ENCODE measurements at regions not wholly inside any gene's neighbourhood (a gene's known extent, or its start where the extent isn't known, plus 50 kb on each side); places are given as distances from the start of the nearest gene placed in this dataset.

- TF ChIP-seq, protein P1, sequence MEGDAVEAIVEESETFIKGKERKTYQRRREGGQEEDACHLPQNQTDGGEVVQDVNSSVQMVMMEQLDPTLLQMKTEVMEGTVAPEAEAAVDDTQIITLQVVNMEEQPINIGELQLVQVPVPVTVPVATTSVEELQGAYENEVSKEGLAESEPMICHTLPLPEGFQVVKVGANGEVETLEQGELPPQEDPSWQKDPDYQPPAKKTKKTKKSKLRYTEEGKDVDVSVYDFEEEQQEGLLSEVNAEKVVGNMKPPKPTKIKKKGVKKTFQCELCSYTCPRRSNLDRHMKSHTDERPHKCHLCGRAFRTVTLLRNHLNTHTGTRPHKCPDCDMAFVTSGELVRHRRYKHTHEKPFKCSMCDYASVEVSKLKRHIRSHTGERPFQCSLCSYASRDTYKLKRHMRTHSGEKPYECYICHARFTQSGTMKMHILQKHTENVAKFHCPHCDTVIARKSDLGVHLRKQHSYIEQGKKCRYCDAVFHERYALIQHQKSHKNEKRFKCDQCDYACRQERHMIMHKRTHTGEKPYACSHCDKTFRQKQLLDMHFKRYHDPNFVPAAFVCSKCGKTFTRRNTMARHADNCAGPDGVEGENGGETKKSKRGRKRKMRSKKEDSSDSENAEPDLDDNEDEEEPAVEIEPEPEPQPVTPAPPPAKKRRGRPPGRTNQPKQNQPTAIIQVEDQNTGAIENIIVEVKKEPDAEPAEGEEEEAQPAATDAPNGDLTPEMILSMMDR (IDR thresholded peaks at IDR 0.05) = no peak
- no peak for TF ChIP-seq POLR2A (IDR thresholded peaks at IDR 0.05)
These were observed 509.8 kb downstream of the EBF1 start for GRCh38 chr5:158589939-158590338.

All from adrenal gland (tissue), 5 donors.